ENCODE measurements at regions not wholly inside any gene's neighbourhood (a gene's known extent, or its start where the extent isn't known, plus 50 kb on each side); places are given as distances from the start of the nearest gene placed in this dataset.
"Not testable (repeated sequence)": the region's sequence is repeated elsewhere in the genome, so short reads cannot be mapped to it uniquely, and the experiment has no call there.

- Histone ChIP-seq H3K36me3 (ENCODE audit: insufficient read depth, low read length) (no peaks in the 10 kb centered on the region), H3K4me2 (ENCODE audit: insufficient read depth, low read length) (no peak overlapping the region), H3K27ac (ENCODE audit: low read length) (no peak overlapping the region), H3K4me3 (ENCODE audit: low read depth in 1 of 2, low read length in 2 of 2) (no peak overlapping the region), H3K9me3 (ENCODE audit: insufficient read depth, low read length, severe bottlenecking) (no peaks in the 10 kb centered on the region), H3K9ac (ENCODE audit: low read depth, low read length) (no peak overlapping the region), H2AFZ (ENCODE audit: low read depth, low read length) (no peak overlapping the region), H4K20me1 (ENCODE audit: insufficient read depth, low read length) (no peaks in the 10 kb centered on the region), H3K4me1 (ENCODE audit: insufficient read depth, low read length) (no peaks in the 10 kb centered on the region), H3K79me2 (ENCODE audit: insufficient read depth, low read length) (no peaks in the 10 kb centered on the region), H3K27me3 (ENCODE audit: insufficient read depth, low read length, poor library complexity) (peaks cover 5% of the 10 kb centered on the region)
- DNase-seq (no peak), ATAC-seq (ENCODE audit: insufficient read depth, low read depth) (no peak)
- TF ChIP-seq CTCF (IDR thresholded peaks at IDR 0.05; ENCODE audit: borderline replicate concordance, extremely low read depth, low read length, poor library complexity, severe bottlenecking) (no peak), EZH2 (IDR thresholded peaks at IDR 0.05; ENCODE audit: borderline replicate concordance, low read depth, low read length, severe bottlenecking) (no peak)
Observed at GRCh38 chr7:25596443-25596842, 368.2 kb upstream of the NPVF start.

GRCh38 chr7:25597946-25598345 lies 369.7 kb upstream of the NPVF start:
- no peak for ATAC-seq (ENCODE audit: insufficient read depth, low read depth)
- H3K79me2 ChIP-seq (ENCODE audit: insufficient read depth, low read length), result no peaks in the 10 kb centered on the region
- no peaks in the 10 kb centered on the region for H3K36me3 ChIP-seq (ENCODE audit: insufficient read depth, low read length)
- DNase-seq, result no peak
- no peak overlapping the region for H2AFZ ChIP-seq (ENCODE audit: low read depth, low read length)
- H3K9ac ChIP-seq (ENCODE audit: low read depth, low read length), result no peak overlapping the region
- no peaks in the 10 kb centered on the region for H4K20me1 ChIP-seq (ENCODE audit: insufficient read depth, low read length)
- no peak overlapping the region for H3K4me3 ChIP-seq (ENCODE audit: low read depth in 1 of 2, low read length in 2 of 2)
- no peak overlapping the region for H3K4me2 ChIP-seq (ENCODE audit: insufficient read depth, low read length)
- no peaks in the 10 kb centered on the region for H3K4me1 ChIP-seq (ENCODE audit: insufficient read depth, low read length)
- H3K9me3 ChIP-seq (ENCODE audit: insufficient read depth, low read length, severe bottlenecking), result no peaks in the 10 kb centered on the region
- TF ChIP-seq CTCF (IDR thresholded peaks at IDR 0.05; ENCODE audit: borderline replicate concordance, extremely low read depth, low read length, poor library complexity, severe bottlenecking), result no peak
- no peak overlapping the region for H3K27ac ChIP-seq (ENCODE audit: low read length)
- H3K27me3 ChIP-seq (ENCODE audit: insufficient read depth, low read length, poor library complexity), result no peaks in the 10 kb centered on the region

- no peak overlapping the region for H2AFZ ChIP-seq (ENCODE audit: low read depth, low read length)
- no peaks in the 10 kb centered on the region for H4K20me1 ChIP-seq (ENCODE audit: insufficient read depth, low read length)
- H3K4me2 ChIP-seq (ENCODE audit: insufficient read depth, low read length), result no peak overlapping the region
- no peaks in the 10 kb centered on the region for H3K79me2 ChIP-seq (ENCODE audit: insufficient read depth, low read length)
- ATAC-seq (ENCODE audit: insufficient read depth, low read depth) (no peak), DNase-seq (no peak)
- H3K4me1 ChIP-seq (ENCODE audit: insufficient read depth, low read length), result no peaks in the 10 kb centered on the region
- no peak overlapping the region for H3K9ac ChIP-seq (ENCODE audit: low read depth, low read length)
- H3K27me3 ChIP-seq (ENCODE audit: insufficient read depth, low read length, poor library complexity), result no peaks in the 10 kb centered on the region
- no peaks in the 10 kb centered on the region for H3K36me3 ChIP-seq (ENCODE audit: insufficient read depth, low read length)
- H3K4me3 ChIP-seq (ENCODE audit: low read depth in 1 of 2, low read length in 2 of 2), result no peak overlapping the region
- no peak overlapping the region for H3K27ac ChIP-seq (ENCODE audit: low read length)
- TF ChIP-seq EZH2 (IDR thresholded peaks at IDR 0.05; ENCODE audit: borderline replicate concordance, low read depth, low read length, severe bottlenecking) (no peak), CTCF (IDR thresholded peaks at IDR 0.05; ENCODE audit: borderline replicate concordance, extremely low read depth, low read length, poor library complexity, severe bottlenecking) (no peak)
- H3K9me3 ChIP-seq (ENCODE audit: insufficient read depth, low read length, severe bottlenecking), result no peaks in the 10 kb centered on the region
Observed at GRCh38 chr7:25598765-25599164, 370.5 kb upstream of the NPVF start.

GRCh38 chr7:25600262-25600920 lies 372.1 kb upstream of the NPVF start:
- Histone ChIP-seq H3K27me3 (ENCODE audit: insufficient read depth, low read length, poor library complexity) (no peaks in the 10 kb centered on the region), H3K36me3 (ENCODE audit: insufficient read depth, low read length) (no peaks in the 10 kb centered on the region), H4K20me1 (ENCODE audit: insufficient read depth, low read length) (no peaks in the 10 kb centered on the region), H3K4me3 (ENCODE audit: low read depth in 1 of 2, low read length in 2 of 2) (no peak overlapping the region), H3K9ac (ENCODE audit: low read depth, low read length) (no peak overlapping the region), H2AFZ (ENCODE audit: low read depth, low read length) (no peak overlapping the region), H3K79me2 (ENCODE audit: insufficient read depth, low read length) (no peaks in the 10 kb centered on the region), H3K4me1 (ENCODE audit: insufficient read depth, low read length) (no peaks in the 10 kb centered on the region), H3K4me2 (ENCODE audit: insufficient read depth, low read length) (no peak overlapping the region), H3K27ac (ENCODE audit: low read length) (no peak overlapping the region), H3K9me3 (ENCODE audit: insufficient read depth, low read length, severe bottlenecking) (no peaks in the 10 kb centered on the region)
- ATAC-seq (ENCODE audit: insufficient read depth, low read depth), result no peak
- no peak for TF ChIP-seq CTCF (IDR thresholded peaks at IDR 0.05; ENCODE audit: borderline replicate concordance, extremely low read depth, low read length, poor library complexity, severe bottlenecking)
- TF ChIP-seq EZH2 (IDR thresholded peaks at IDR 0.05; ENCODE audit: borderline replicate concordance, low read depth, low read length, severe bottlenecking), result no peak
- no peak for DNase-seq

GRCh38 chr7:25602730-25603426 lies 374.6 kb upstream of the NPVF start:
- not testable (repeated sequence) for H2AFZ ChIP-seq (ENCODE audit: low read depth, low read length); H3K27ac ChIP-seq (ENCODE audit: low read length); H3K4me3 ChIP-seq (ENCODE audit: low read depth in 1 of 2, low read length in 2 of 2); H4K20me1 ChIP-seq (ENCODE audit: insufficient read depth, low read length); H3K79me2 ChIP-seq (ENCODE audit: insufficient read depth, low read length); H3K36me3 ChIP-seq (ENCODE audit: insufficient read depth, low read length); H3K27me3 ChIP-seq (ENCODE audit: insufficient read depth, low read length, poor library complexity); H3K9me3 ChIP-seq (ENCODE audit: insufficient read depth, low read length, severe bottlenecking); ATAC-seq (ENCODE audit: insufficient read depth, low read depth); H3K9ac ChIP-seq (ENCODE audit: low read depth, low read length); H3K4me1 ChIP-seq (ENCODE audit: insufficient read depth, low read length); H3K4me2 ChIP-seq (ENCODE audit: insufficient read depth, low read length); DNase-seq
